SK-N-SH (cell line): ENCODE measurements at regions not wholly inside any gene's neighbourhood (a gene's known extent, or its start where the extent isn't known, plus 50 kb on each side); places are given as distances from the start of the nearest gene placed in this dataset.

Experiments
- CTCF ChIA-PET: fragments of 300-600, 350-600 bp; formaldehyde crosslinking; extraction: SDS; loops from one replicate; lab custom pipeline; 2021; lab: Yijun Ruan, JAX
- POLR2A ChIA-PET: fragments of 350-600 bp; sonication (Branson Sonifier 250); formaldehyde crosslinking; extraction: SDS; loops from one replicate; lab custom pipeline; 2020; ENCODE audit warnings: antibody characterized with exemption, inconsistent platforms; lab: Yijun Ruan, JAX
- DNase-seq: peaks from one replicate; pipeline ENCODE4 v3.0.0; 2012
- H2AFZ ChIP-seq: fragments of 200-600 bp; sonication (generic); 2 replicates; pipeline ENCODE4 v1.8.1; 2016; ENCODE audit warnings: antibody characterized with exemption, mild to moderate bottlenecking, low read depth
- H3F3A ChIP-seq: fragments of 200-600 bp; sonication (generic); replicated peaks from 2 replicates; pipeline ENCODE3; 2016; ENCODE audit warnings: antibody characterized with exemption, mild to moderate bottlenecking; ENCODE audit not compliant: insufficient read depth
- H3K27ac ChIP-seq, 2 experiments: fragments of 200-500 bp in 1 of 2; fragments of 200-600 bp in 1 of 2; sonication (Bioruptor generic) in 1 of 2; sonication (generic), shearing (Covaris generic) in 1 of 2; 2 replicates each; pipeline versions ENCODE4 v1.5.1 to v1.6.1; 2014 to 2016; ENCODE audit warnings: low read depth in 2 of 2, inconsistent platforms in 1 of 2, low read length in 1 of 2, mild to moderate bottlenecking in 1 of 2, mixed read lengths in 1 of 2
- H3K27me3 ChIP-seq: fragments of 200-600 bp; sonication (generic), shearing (Covaris generic); 2 replicates; pipeline ENCODE4 v1.6.1; 2016; ENCODE audit warnings: mixed run types; ENCODE audit not compliant: insufficient read depth
- H3K36me3 ChIP-seq, 2 experiments: fragments of 200-500 bp in 1 of 2; fragments of 200-600 bp in 1 of 2; sonication (Bioruptor generic) in 1 of 2; sonication (generic) in 1 of 2; replicated peaks in 1 of 2; 2 replicates each; pipeline versions ENCODE3 to v1.5.1; 2014 to 2016; ENCODE audit warnings: low read length in 1 of 2, mild to moderate bottlenecking in 1 of 2; ENCODE audit not compliant: insufficient read depth in 2 of 2, control insufficient read depth in 1 of 2
- H3K4me1 ChIP-seq, 2 experiments: fragments of 200-500 bp in 1 of 2; fragments of 200-600 bp in 1 of 2; sonication (Bioruptor generic) in 1 of 2; sonication (generic), shearing (Covaris generic) in 1 of 2; 2 replicates each; pipeline versions ENCODE4 v1.5.1 to v1.6.1; 2014 to 2016; ENCODE audit warnings: low read depth in 1 of 2, low read length in 1 of 2, mixed run types in 1 of 2; ENCODE audit not compliant: insufficient read depth in 2 of 2, control insufficient read depth in 1 of 2
- H3K4me2 ChIP-seq: fragments of 200-600 bp; sonication (generic), shearing (Covaris generic); 2 replicates; pipeline ENCODE4 v1.6.1; 2017; ENCODE audit warnings: mixed run types
- H3K4me3 ChIP-seq, 2 experiments: fragments of 200-500 bp in 1 of 2; fragments of 200-600 bp in 1 of 2; sonication (Bioruptor generic) in 1 of 2; sonication (generic), shearing (Covaris generic) in 1 of 2; 2 replicates each; pipeline versions ENCODE4 v1.5.1 to v1.8.1; 2014 to 2016; ENCODE audit warnings: low read depth in 2 of 2, inconsistent platforms in 1 of 2, low read length in 1 of 2, mild to moderate bottlenecking in 1 of 2, mixed read lengths in 1 of 2, moderate library complexity in 1 of 2
- H3K79me2 ChIP-seq: fragments of 200-600 bp; sonication (generic); 2 replicates; pipeline ENCODE4 v1.8.1; 2017; ENCODE audit warnings: mild to moderate bottlenecking; ENCODE audit not compliant: insufficient read depth
- H3K9ac ChIP-seq: fragments of 200-600 bp; sonication (generic); 2 replicates; pipeline ENCODE4 v1.6.1; 2017; ENCODE audit warnings: mixed run types
- H3K9me2 ChIP-seq: fragments of 200-600 bp; sonication (generic); 2 replicates; pipeline ENCODE4 v1.6.1; 2017; ENCODE audit warnings: mixed run types
- H3K9me3 ChIP-seq: fragments of 200-600 bp; sonication (generic); 2 replicates; pipeline ENCODE4 v1.6.1; 2017; ENCODE audit warnings: mixed run types, mild to moderate bottlenecking, moderate library complexity
- H4K20me1 ChIP-seq: fragments of 200-600 bp; sonication (generic); 2 replicates; pipeline ENCODE4 v1.6.1; 2017; ENCODE audit warnings: mild to moderate bottlenecking, mixed run types; ENCODE audit not compliant: insufficient read depth
- CHD2 ChIP-seq: fragments of 150-350 bp; IDR thresholded peaks from 2 replicates; pipeline ENCODE4 v1.6.1; 2018; ENCODE audit warnings: low read length; ENCODE audit not compliant: partially characterized antibody
- ELF1 ChIP-seq: IDR thresholded peaks from 2 replicates; pipeline ENCODE4 v1.4.0; 2012
- EZH2phosphoT487 ChIP-seq: fragments of 200-600 bp; sonication (generic); IDR thresholded peaks from 2 replicates; pipeline ENCODE4 v1.6.1; 2017; ENCODE audit warnings: low read depth, mixed run types, mild to moderate bottlenecking, antibody characterized with exemption, moderate library complexity, borderline replicate concordance
- FOXJ3 ChIP-seq: sonication (generic); formaldehyde crosslinking; IDR thresholded peaks from 2 replicates; pipeline ENCODE4 v1.5.1; 2020; ENCODE audit warnings: mild to moderate bottlenecking, missing genetic modification reagents
- GATA2 ChIP-seq: sonication (generic); formaldehyde crosslinking; IDR thresholded peaks from 2 replicates; pipeline ENCODE4 v1.5.0; 2020; ENCODE audit warnings: mild to moderate bottlenecking, missing genetic modification reagents
- IRF3 ChIP-seq: fragments of 150-350 bp; IDR thresholded peaks from 2 replicates; pipeline ENCODE4 v1.6.1; 2016; ENCODE audit warnings: mild to moderate bottlenecking, low read depth, low read length
- MEF2A ChIP-seq: IDR thresholded peaks from 2 replicates; pipeline ENCODE4 v1.4.0; 2012; ENCODE audit warnings: low read depth, borderline replicate concordance
- MXI1 ChIP-seq: IDR thresholded peaks from 2 replicates; pipeline ENCODE4 v1.6.1; 2012; ENCODE audit warnings: mild to moderate bottlenecking, low read depth, low read length, improper control_type of control experiment
- NFIC ChIP-seq: IDR thresholded peaks from 2 replicates; pipeline ENCODE4 v1.4.0; 2012; ENCODE audit warnings: borderline replicate concordance
- PBX3 ChIP-seq: IDR thresholded peaks from 2 replicates; pipeline ENCODE4; 2012
- REST ChIP-seq: IDR thresholded peaks from 2 replicates; pipeline ENCODE4 v1.6.1; 2012; ENCODE audit warnings: mild to moderate bottlenecking, low read depth, low read length, moderate library complexity
- RXRA ChIP-seq: IDR thresholded peaks from 2 replicates; pipeline ENCODE4 v1.4.0; 2012; ENCODE audit warnings: low read depth, mild to moderate bottlenecking, borderline replicate concordance
- USF1 ChIP-seq: IDR thresholded peaks from 2 replicates; pipeline ENCODE4 v1.4.0; 2012; ENCODE audit warnings: low read depth, borderline replicate concordance
- USF2 ChIP-seq: fragments of 150-350 bp; IDR thresholded peaks from 2 replicates; pipeline ENCODE4 v1.6.1; 2017; ENCODE audit warnings: antibody characterized with exemption, low read length, low read depth, borderline replicate concordance
- ZBTB33 ChIP-seq: IDR thresholded peaks from 2 replicates; pipeline ENCODE4 v1.4.0; 2012; ENCODE audit warnings: low read depth, borderline replicate concordance
- WGBS: methylation state at CpG from one replicate; pipeline ENCODE4 v1.1.6; 2017; ENCODE audit warnings: low lambda C conversion rate; 5-methylcytosine and 5-hydroxymethylcytosine counted together

- H3K9me3 ChIP-seq, result no peaks in the 10 kb centered on the region
- no peaks in the 10 kb centered on the region for H3K27me3 ChIP-seq
- ChIA-PET POLR2A (no interaction called here), CTCF (no interaction called here)
- H3K4me2 ChIP-seq, result no peak overlapping the region
- TF ChIP-seq RXRA (no peak), CHD2 (no peak), USF1 (no peak), ELF1 (no peak), EZH2phosphoT487 (no peak), NFIC (no peak), PBX3 (no peak), USF2 (no peak), MXI1 (no peak), FOXJ3 (CRISPR knock-in tag) (no peak), GATA2 (no peak), REST (no peak), IRF3 (no peak), ZBTB33 (no peak), MEF2A (no peak)
- H4K20me1 ChIP-seq, result no peaks in the 10 kb centered on the region
- H3K9ac ChIP-seq, result no peak overlapping the region
- 39% methylated on average over 2 of the region's 2 CpGs for WGBS
- peaks cover 3% of the 10 kb centered on the region for H3F3A ChIP-seq
- H3K36me3 ChIP-seq, result no peaks in the 10 kb centered on the region
- H3K9me2 ChIP-seq, result no peaks in the 10 kb centered on the region
- DNase-seq, result no peak
- no peak overlapping the region for H2AFZ ChIP-seq
- H3K79me2 ChIP-seq, result no peaks in the 10 kb centered on the region
- no peak overlapping the region for H3K4me3 ChIP-seq
- no peak overlapping the region for H3K27ac ChIP-seq
- H3K4me1 ChIP-seq, result no peaks in the 10 kb centered on the region; a peak in 1 of 4 replicates
These were observed 204.8 kb downstream of the KCNK2 start for GRCh38 chr1:215287362-215287761.
